Osteocyte (in vitro differentiated cells): ENCODE measurements at regions not wholly inside any gene's neighbourhood (a gene's known extent, or its start where the extent isn't known, plus 50 kb on each side); places are given as distances from the start of the nearest gene placed in this dataset.

Experiments
- DNase-seq: peaks from one replicate; pipeline ENCODE4 v3.0.0; 2021; ENCODE audit warnings: mixed read lengths; ENCODE audit not compliant: unreplicated experiment; ENCODE audit errors: extremely low spot score
- H3K27ac Mint-ChIP-seq: one replicate; pipeline ENCODE4 v1.8.0; 2021; ENCODE audit warnings: mild to moderate bottlenecking, mixed read lengths; ENCODE audit not compliant: unreplicated experiment
- H3K27me3 Mint-ChIP-seq: one replicate; pipeline ENCODE4 v1.8.0; 2021; ENCODE audit warnings: mixed read lengths; ENCODE audit not compliant: unreplicated experiment
- H3K36me3 Mint-ChIP-seq: one replicate; pipeline ENCODE4 v1.8.0; 2021; ENCODE audit warnings: mixed read lengths; ENCODE audit not compliant: unreplicated experiment
- H3K4me1 Mint-ChIP-seq: one replicate; pipeline ENCODE4 v1.8.0; 2021; ENCODE audit warnings: mixed read lengths; ENCODE audit not compliant: unreplicated experiment
- H3K4me3 Mint-ChIP-seq: one replicate; pipeline ENCODE4 v1.8.0; 2021; ENCODE audit warnings: mild to moderate bottlenecking, moderate library complexity, mixed read lengths; ENCODE audit not compliant: unreplicated experiment
- H3K9me3 Mint-ChIP-seq: one replicate; pipeline ENCODE4 v1.8.0; 2021; ENCODE audit warnings: mixed read lengths; ENCODE audit not compliant: unreplicated experiment
- TF ChIP-seq, protein P1 (sequence below): fragments of 200-600 bp; sonication (generic); IDR thresholded peaks from 2 replicates; pipeline ENCODE4 v1.5.0; 2021; ENCODE audit warnings: antibody characterized with exemption, mild to moderate bottlenecking, moderate library complexity

DNA sequence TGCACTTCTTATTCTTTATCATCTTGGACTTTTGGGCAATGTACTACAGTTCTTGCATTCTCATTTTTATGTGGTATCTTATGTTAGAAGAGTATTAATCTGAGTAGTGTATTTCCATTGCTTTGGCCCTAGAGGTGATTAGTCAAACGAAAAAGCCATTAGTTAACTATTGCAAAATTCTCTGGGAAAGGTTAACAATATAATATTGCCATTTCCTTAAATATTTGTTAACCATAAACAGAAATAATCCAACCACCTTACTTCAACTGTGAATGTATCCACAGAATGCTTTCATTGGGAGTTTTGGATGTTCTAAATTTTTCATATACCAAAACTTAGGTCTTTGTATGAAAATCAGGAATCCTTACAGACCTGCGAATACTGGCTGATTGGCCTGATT, 294.6 kb upstream of the UGT8 start:
- no peak overlapping the region for H3K27ac Mint-ChIP-seq
- H3K27me3 Mint-ChIP-seq = no peaks in the 10 kb centered on the region
- no peak for DNase-seq
- H3K9me3 Mint-ChIP-seq = peaks cover 17% of the 10 kb centered on the region
- TF ChIP-seq, protein P1, sequence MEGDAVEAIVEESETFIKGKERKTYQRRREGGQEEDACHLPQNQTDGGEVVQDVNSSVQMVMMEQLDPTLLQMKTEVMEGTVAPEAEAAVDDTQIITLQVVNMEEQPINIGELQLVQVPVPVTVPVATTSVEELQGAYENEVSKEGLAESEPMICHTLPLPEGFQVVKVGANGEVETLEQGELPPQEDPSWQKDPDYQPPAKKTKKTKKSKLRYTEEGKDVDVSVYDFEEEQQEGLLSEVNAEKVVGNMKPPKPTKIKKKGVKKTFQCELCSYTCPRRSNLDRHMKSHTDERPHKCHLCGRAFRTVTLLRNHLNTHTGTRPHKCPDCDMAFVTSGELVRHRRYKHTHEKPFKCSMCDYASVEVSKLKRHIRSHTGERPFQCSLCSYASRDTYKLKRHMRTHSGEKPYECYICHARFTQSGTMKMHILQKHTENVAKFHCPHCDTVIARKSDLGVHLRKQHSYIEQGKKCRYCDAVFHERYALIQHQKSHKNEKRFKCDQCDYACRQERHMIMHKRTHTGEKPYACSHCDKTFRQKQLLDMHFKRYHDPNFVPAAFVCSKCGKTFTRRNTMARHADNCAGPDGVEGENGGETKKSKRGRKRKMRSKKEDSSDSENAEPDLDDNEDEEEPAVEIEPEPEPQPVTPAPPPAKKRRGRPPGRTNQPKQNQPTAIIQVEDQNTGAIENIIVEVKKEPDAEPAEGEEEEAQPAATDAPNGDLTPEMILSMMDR = no peak
- no peak overlapping the region for H3K4me3 Mint-ChIP-seq
- peaks cover 5% of the 10 kb centered on the region for H3K36me3 Mint-ChIP-seq
- peaks cover 7% of the 10 kb centered on the region for H3K4me1 Mint-ChIP-seq

DNA sequence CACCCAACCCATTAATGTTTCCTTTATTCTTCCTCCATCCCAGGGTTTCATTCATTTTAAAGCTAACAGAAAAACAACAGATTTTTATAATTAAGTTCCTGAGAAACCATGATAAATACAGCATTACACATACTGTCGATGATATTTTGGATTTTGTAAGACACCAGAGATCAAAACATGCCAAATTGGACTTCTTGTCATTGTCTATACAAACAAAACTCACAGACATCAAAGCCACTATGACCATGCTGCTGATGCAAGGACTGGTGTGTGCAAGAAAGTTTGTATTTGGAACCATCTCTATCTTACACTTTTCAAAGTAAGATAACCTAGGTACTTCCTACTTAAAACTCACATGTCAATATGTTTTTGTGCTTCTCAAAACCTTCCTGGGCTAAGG, 294.0 kb upstream of the UGT8 start:
- Mint-ChIP-seq H3K4me3 (no peak overlapping the region), H3K9me3 (peaks cover 16% of the 10 kb centered on the region), H3K27ac (no peak overlapping the region), H3K36me3 (peaks cover 5% of the 10 kb centered on the region), H3K27me3 (no peaks in the 10 kb centered on the region), H3K4me1 (peaks cover 7% of the 10 kb centered on the region)
- TF ChIP-seq, protein P1 = no peak
- no peak for DNase-seq

DNA sequence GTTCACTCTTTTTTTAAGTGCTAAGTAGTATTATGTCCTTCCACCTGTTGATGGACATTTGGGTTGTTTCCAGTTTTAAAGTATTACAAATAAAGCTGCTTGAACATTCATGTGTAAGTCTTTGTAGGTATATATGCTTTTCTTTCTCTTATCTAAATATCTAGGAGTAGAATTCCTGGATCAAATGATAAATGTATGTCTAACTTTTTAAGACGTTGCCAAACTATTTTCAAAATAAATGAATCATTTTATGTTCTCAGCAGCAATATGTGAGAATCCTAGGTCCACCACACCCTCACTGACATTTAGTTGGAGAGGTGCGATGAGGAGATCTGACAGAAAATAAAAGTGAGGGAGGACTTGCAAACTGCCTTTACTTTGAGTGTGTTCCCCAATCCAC, 291.7 kb upstream of the UGT8 start:
- no peaks in the 10 kb centered on the region for H3K27me3 Mint-ChIP-seq
- TF ChIP-seq, protein P1 = no peak
- no peak for DNase-seq
- no peaks in the 10 kb centered on the region for H3K36me3 Mint-ChIP-seq
- H3K4me1 Mint-ChIP-seq = peaks cover 10% of the 10 kb centered on the region
- no peaks in the 10 kb centered on the region for H3K9me3 Mint-ChIP-seq
- no peak overlapping the region for H3K27ac Mint-ChIP-seq
- no peak overlapping the region for H3K4me3 Mint-ChIP-seq

DNA sequence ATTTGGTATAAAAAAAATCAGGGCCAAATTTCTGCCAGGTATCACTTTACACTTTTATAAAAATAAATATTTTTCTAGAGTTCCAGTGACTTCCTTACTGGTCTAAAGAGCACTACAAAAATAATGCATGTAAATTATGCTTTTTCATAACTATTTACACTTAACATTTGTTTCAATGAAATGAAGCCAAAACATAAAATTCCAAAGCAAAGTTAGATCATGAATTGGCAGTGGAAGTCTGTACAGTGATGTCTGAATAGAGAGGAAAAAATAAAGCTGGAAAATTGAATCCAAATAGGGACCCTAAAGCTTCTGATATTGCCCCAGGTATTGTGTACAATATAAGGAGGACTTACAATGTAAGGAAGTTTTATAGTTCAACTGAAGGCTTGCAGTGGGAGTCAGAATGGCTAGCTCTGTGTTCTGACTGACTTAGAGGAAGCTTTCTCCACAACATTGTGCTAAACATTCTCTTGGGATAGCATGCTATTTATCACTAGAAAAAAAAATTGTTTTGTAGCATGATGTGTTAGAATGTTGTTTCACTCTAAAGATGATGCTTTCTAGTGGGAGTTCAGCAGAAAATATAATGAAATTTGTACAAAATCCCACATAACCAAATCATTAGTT, 288.2 kb upstream of the UGT8 start:
- H3K9me3 Mint-ChIP-seq = peaks cover 8% of the 10 kb centered on the region
- H3K36me3 Mint-ChIP-seq = peaks cover 5% of the 10 kb centered on the region
- no peak overlapping the region for H3K27ac Mint-ChIP-seq
- H3K4me1 Mint-ChIP-seq = peaks cover 3% of the 10 kb centered on the region
- no peak for DNase-seq
- TF ChIP-seq, protein P1 = no peak
- no peak overlapping the region for H3K4me3 Mint-ChIP-seq
- H3K27me3 Mint-ChIP-seq = no peaks in the 10 kb centered on the region

DNA sequence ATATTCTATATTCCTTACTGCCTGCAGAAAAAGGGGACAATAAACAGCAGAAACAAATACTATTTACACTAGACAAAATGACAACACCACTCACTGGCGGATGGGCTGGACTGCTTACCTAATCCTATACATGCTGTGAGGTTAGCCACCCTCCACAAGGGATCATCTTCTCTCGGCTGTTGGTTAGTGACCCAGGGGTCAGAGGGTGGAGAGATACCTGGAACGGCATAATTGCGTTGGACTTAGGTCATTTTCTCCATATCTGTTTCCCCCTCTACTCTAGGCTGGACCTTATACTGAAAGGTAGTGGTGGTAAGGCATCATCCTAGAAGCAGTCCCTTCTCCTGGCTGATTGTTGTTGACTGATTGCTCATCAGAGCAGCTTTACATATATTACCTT, 286.8 kb upstream of the UGT8 start:
- Mint-ChIP-seq H3K4me3 (no peak overlapping the region), H3K27ac (no peak overlapping the region), H3K9me3 (peaks cover 8% of the 10 kb centered on the region), H3K27me3 (no peaks in the 10 kb centered on the region), H3K4me1 (peaks cover 3% of the 10 kb centered on the region), H3K36me3 (peaks cover 5% of the 10 kb centered on the region)
- TF ChIP-seq, protein P1 = no peak
- DNase-seq = no peak
